GM18909 (cell line): ENCODE measurements at regions not wholly inside any gene's neighbourhood (a gene's known extent, or its start where the extent isn't known, plus 50 kb on each side); places are given as distances from the start of the nearest gene placed in this dataset.

Experiments used
- ATAC-seq: cut with Tn5 transposase; IDR thresholded peaks from one replicate; pipeline ENCODE4 v1.9.1; 2021; ENCODE audit warnings: mild to moderate bottlenecking; ENCODE audit not compliant: unreplicated experiment, poor library complexity

GRCh38 chr19:31897292-31897691 lies 448.1 kb upstream of the ZNF507 start:
- no peak for ATAC-seq

- ATAC-seq = no peak
These were observed 444.4 kb upstream of the ZNF507 start for GRCh38 chr19:31900991-31901390.

GRCh38 chr19:31902821-31903220 lies 442.6 kb upstream of the ZNF507 start:
- no peak for ATAC-seq

- ATAC-seq = no peak
These were observed 441.4 kb upstream of the ZNF507 start for GRCh38 chr19:31903979-31904378.

GRCh38 chr19:31906111-31906871 lies 439.1 kb upstream of the ZNF507 start:
- no peak for ATAC-seq

GRCh38 chr19:31907661-31908060 lies 437.7 kb upstream of the ZNF507 start:
- ATAC-seq = no peak

- ATAC-seq = no peak
These were observed 437.3 kb upstream of the ZNF507 start for GRCh38 chr19:31908080-31908479.

GRCh38 chr19:31908496-31909225 lies 436.7 kb upstream of the ZNF507 start:
- no peak for ATAC-seq

- no peak for ATAC-seq
These were observed 435.2 kb upstream of the ZNF507 start for GRCh38 chr19:31910224-31910623.

- no peak for ATAC-seq
These were observed 433.8 kb upstream of the ZNF507 start for GRCh38 chr19:31911577-31911976.

GRCh38 chr19:31913103-31913661 lies 432.2 kb upstream of the ZNF507 start:
- ATAC-seq = no peak

- ATAC-seq = no peak
These were observed 415.0 kb upstream of the ZNF507 start for GRCh38 chr19:31930401-31930800.

GRCh38 chr19:31937983-31938382 lies 407.4 kb upstream of the ZNF507 start:
- no peak for ATAC-seq

GRCh38 chr19:31938675-31939074 lies 406.7 kb upstream of the ZNF507 start:
- ATAC-seq = no peak

GRCh38 chr19:31940396-31940795 lies 405.0 kb upstream of the ZNF507 start:
- no peak for ATAC-seq

- ATAC-seq = no peak
These were observed 402.2 kb upstream of the ZNF507 start for GRCh38 chr19:31943191-31943661.

GRCh38 chr19:31943778-31944177 lies 401.6 kb upstream of the ZNF507 start:
- ATAC-seq = no peak

- no peak for ATAC-seq
These were observed 401.1 kb upstream of the ZNF507 start for GRCh38 chr19:31944326-31944725.

GRCh38 chr19:31946491-31946890 lies 398.9 kb upstream of the ZNF507 start:
- no peak for ATAC-seq

GRCh38 chr19:31947436-31948115 lies 397.8 kb upstream of the ZNF507 start:
- ATAC-seq = no peak

GRCh38 chr19:31952693-31953092 lies 392.7 kb upstream of the ZNF507 start:
- ATAC-seq = no peak
